GM12864 (cell line): ENCODE measurements at regions not wholly inside any gene's neighbourhood (a gene's known extent, or its start where the extent isn't known, plus 50 kb on each side); places are given as distances from the start of the nearest gene placed in this dataset.
"Not testable (repeated sequence)": the region's sequence is repeated elsewhere in the genome, so short reads cannot be mapped to it uniquely, and the experiment has no call there.

Experiments used
- DNase-seq: peaks from one replicate; pipeline ENCODE4 v3.0.0-alpha.2; 2011; ENCODE audit warnings: low read depth
- H3K4me3 ChIP-seq: 2 replicates; pipeline ENCODE4 v1.5.1; 2011; ENCODE audit warnings: mild to moderate bottlenecking, low read depth, low read length, control low read depth
- CTCF ChIP-seq: IDR thresholded peaks from 2 replicates; pipeline ENCODE4 v1.5.1; 2011; ENCODE audit warnings: low read depth, mild to moderate bottlenecking, moderate library complexity, low read length, control low read depth, inconsistent platforms; ENCODE audit errors: missing control alignments

GRCh38 chr6:113713665-113714064 is 143.5 kb upstream of the MARCKS start:
- no peak for DNase-seq
- no peak for TF ChIP-seq CTCF

GRCh38 chr6:113718588-113718987 is 138.6 kb upstream of the MARCKS start:
- no peak for TF ChIP-seq CTCF
- no peak for DNase-seq
- no peak overlapping the region for H3K4me3 ChIP-seq

More at GRCh38 chr6:113713665-113714064, 143.5 kb upstream of the MARCKS start:
- no peak overlapping the region for H3K4me3 ChIP-seq

GRCh38 chr6:113719064-113719463 is 138.1 kb upstream of the MARCKS start:
- no peak overlapping the region for H3K4me3 ChIP-seq
- no peak for DNase-seq
- no peak for TF ChIP-seq CTCF

GRCh38 chr6:113719545-113719944 is 137.6 kb upstream of the MARCKS start:
- no peak for DNase-seq
- no peak overlapping the region for H3K4me3 ChIP-seq
- TF ChIP-seq CTCF = no peak

- DNase-seq = no peak
- H3K4me3 ChIP-seq = no peak overlapping the region
- no peak for TF ChIP-seq CTCF
Measured at GRCh38 chr6:113723182-113723581, 134.0 kb upstream of the MARCKS start.

GRCh38 chr6:113724927-113725326 is 132.2 kb upstream of the MARCKS start:
- not testable (repeated sequence) for H3K4me3 ChIP-seq, DNase-seq

GRCh38 chr6:113731541-113731940 is 125.6 kb upstream of the MARCKS start:
- H3K4me3 ChIP-seq = no peak overlapping the region
- TF ChIP-seq CTCF = no peak
- no peak for DNase-seq

- DNase-seq = no peak
- no peak for TF ChIP-seq CTCF
- no peak overlapping the region for H3K4me3 ChIP-seq
Measured at GRCh38 chr6:113732384-113732966, 124.7 kb upstream of the MARCKS start.
